SK-N-SH treated with all-trans-retinoic acid at 6 μM for 48 hours (cell line): ENCODE measurements at regions not wholly inside any gene's neighbourhood (a gene's known extent, or its start where the extent isn't known, plus 50 kb on each side); places are given as distances from the start of the nearest gene placed in this dataset.

ENCODE experiments used
- ATAC-seq: fragments of 200-7000 bp; cut with Tn5 transposase; 3 replicates; pipeline ENCODE4 v1.9.1; 2020; ENCODE audit warnings: mild to moderate bottlenecking, moderate library complexity
- ARNTL ChIP-seq: fragments of 450-650 bp; formaldehyde crosslinking; IDR thresholded peaks from 2 replicates; pipeline ENCODE4 v1.5.0; 2020; ENCODE audit warnings: low read depth, mild to moderate bottlenecking, moderate library complexity, borderline replicate concordance
- BACH2 ChIP-seq: fragments of 250-450 bp; sonication (Bioruptor Pico); IDR thresholded peaks from 2 replicates; pipeline ENCODE4 v1.9.0; 2021; ENCODE audit warnings: mild to moderate bottlenecking, borderline replicate concordance
- CREB5 ChIP-seq: fragments of 250-450 bp; sonication (Bioruptor Pico); IDR thresholded peaks from 2 replicates; pipeline ENCODE4 v1.5.1; 2020; ENCODE audit warnings: low read depth, mild to moderate bottlenecking, moderate library complexity
- CSDC2 ChIP-seq: fragments of 250-450 bp; sonication (Bioruptor Pico); IDR thresholded peaks from 2 replicates; pipeline ENCODE4 v1.5.0; 2020; ENCODE audit warnings: mild to moderate bottlenecking, moderate library complexity
- ESRRG ChIP-seq: fragments of 250-450 bp; sonication (Bioruptor Pico); IDR thresholded peaks from 2 replicates; pipeline ENCODE4 v1.6.1; 2021; ENCODE audit warnings: mild to moderate bottlenecking
- GLIS3 ChIP-seq: fragments of 250-450 bp; sonication (Bioruptor Pico); IDR thresholded peaks from 2 replicates; pipeline ENCODE4 v1.5.0; 2020; ENCODE audit warnings: mild to moderate bottlenecking, moderate library complexity
- ISL1 ChIP-seq: fragments of 250-450 bp; sonication (Bioruptor Pico); IDR thresholded peaks from 2 replicates; pipeline ENCODE4 v2.1.2; 2022; ENCODE audit warnings: mild to moderate bottlenecking, moderate library complexity
- PATZ1 ChIP-seq: fragments of 250-450 bp; sonication (Bioruptor Pico); IDR thresholded peaks from 2 replicates; pipeline ENCODE4 v1.8.0; 2020; ENCODE audit warnings: mild to moderate bottlenecking, moderate library complexity, borderline replicate concordance
- POU6F1 ChIP-seq: fragments of 250-450 bp; sonication (Bioruptor Pico); IDR thresholded peaks from 2 replicates; pipeline ENCODE4 v1.8.0; 2021; ENCODE audit warnings: low read depth, mild to moderate bottlenecking, moderate library complexity, borderline replicate concordance
- RARB ChIP-seq: fragments of 250-450 bp; sonication (Bioruptor Pico); IDR thresholded peaks from 2 replicates; pipeline ENCODE4 v1.8.0; 2021; ENCODE audit warnings: mild to moderate bottlenecking, moderate library complexity
- TCF4 ChIP-seq: fragments of 250-450 bp; sonication (Bioruptor Pico); IDR thresholded peaks from 2 replicates; pipeline ENCODE4 v1.8.0; 2021; ENCODE audit warnings: mild to moderate bottlenecking, moderate library complexity, borderline replicate concordance
- TOX ChIP-seq: fragments of 250-450 bp; sonication (Bioruptor Pico); IDR thresholded peaks from 2 replicates; pipeline ENCODE4 v1.8.0; 2021; ENCODE audit warnings: mild to moderate bottlenecking, moderate library complexity, borderline replicate concordance
- TSHZ2 ChIP-seq: fragments of 250-450 bp; sonication (Bioruptor Pico); IDR thresholded peaks from 2 replicates; pipeline ENCODE4 v1.5.0; 2020; ENCODE audit warnings: mild to moderate bottlenecking, moderate library complexity
- ZC3H10 ChIP-seq: fragments of 250-450 bp; sonication (Bioruptor Pico); IDR thresholded peaks from 2 replicates; pipeline ENCODE4 v1.5.1; 2021; ENCODE audit warnings: mild to moderate bottlenecking, moderate library complexity
- ZFP3 ChIP-seq: fragments of 250-450 bp; sonication (Bioruptor Pico); IDR thresholded peaks from 2 replicates; pipeline ENCODE4 v1.5.0; 2020; ENCODE audit warnings: mild to moderate bottlenecking, moderate library complexity
- ZFP30 ChIP-seq: fragments of 450-650 bp; formaldehyde crosslinking; IDR thresholded peaks from 2 replicates; pipeline ENCODE4 v1.5.0; 2022; ENCODE audit warnings: mild to moderate bottlenecking, moderate library complexity
- ZNF565 ChIP-seq: fragments of 450-650 bp; formaldehyde crosslinking; conservative IDR thresholded peaks from 2 replicates; pipeline ENCODE4 v1.5.0; 2020; ENCODE audit warnings: low read depth, mild to moderate bottlenecking, moderate library complexity
- ZNF70 ChIP-seq: fragments of 450-650 bp; formaldehyde crosslinking; IDR thresholded peaks from 2 replicates; pipeline ENCODE4 v1.5.0; 2020; ENCODE audit warnings: mild to moderate bottlenecking, moderate library complexity
- ZNF8 ChIP-seq: fragments of 450-650 bp; formaldehyde crosslinking; IDR thresholded peaks from 2 replicates; pipeline ENCODE4 v1.5.0; 2020; ENCODE audit warnings: mild to moderate bottlenecking, moderate library complexity

GRCh38 chr5:2903451-2904395, 152.2 kb upstream of the IRX2 start:
- ATAC-seq, result no peak
- TF ChIP-seq ZC3H10 (CRISPR knock-in tag), result no peak
- TF ChIP-seq ZNF565 (CRISPR knock-in tag), result no peak
- TF ChIP-seq ZFP30 (CRISPR knock-in tag), result no peak
- no peak for TF ChIP-seq ESRRG (CRISPR knock-in tag)
- TF ChIP-seq GLIS3 (CRISPR knock-in tag), result no peak
- no peak for TF ChIP-seq PATZ1
- no peak for TF ChIP-seq POU6F1 (CRISPR knock-in tag)
- TF ChIP-seq TSHZ2 (CRISPR knock-in tag), result no peak
- TF ChIP-seq TCF4, result no peak
- no peak for TF ChIP-seq BACH2 (CRISPR knock-in tag)
- TF ChIP-seq CSDC2 (CRISPR knock-in tag), result no peak
- no peak for TF ChIP-seq TOX
- TF ChIP-seq RARB (CRISPR knock-in tag), result no peak
- TF ChIP-seq ZNF8 (CRISPR knock-in tag), result no peak
- TF ChIP-seq ZNF70 (CRISPR knock-in tag), result no peak

- TF ChIP-seq TOX (no peak), ARNTL (CRISPR knock-in tag) (no peak), TCF4 (no peak), ZFP30 (CRISPR knock-in tag) (no peak), BACH2 (CRISPR knock-in tag) (no peak), CSDC2 (CRISPR knock-in tag) (no peak), ZFP3 (CRISPR knock-in tag) (no peak), ESRRG (CRISPR knock-in tag) (no peak), ZNF8 (CRISPR knock-in tag) (no peak), GLIS3 (CRISPR knock-in tag) (no peak), ZC3H10 (CRISPR knock-in tag) (no peak), ZNF565 (CRISPR knock-in tag) (no peak), ISL1 (CRISPR knock-in tag) (no peak)
- TF ChIP-seq, all 23 proteins: peak for 0
- ATAC-seq, result no peak
Observed at GRCh38 chr5:2902742-2903297, 151.3 kb upstream of the IRX2 start.

- no peak for ATAC-seq
- TF ChIP-seq POU6F1 (CRISPR knock-in tag) (no peak), TSHZ2 (CRISPR knock-in tag) (no peak), CREB5 (CRISPR knock-in tag) (no peak), BACH2 (CRISPR knock-in tag) (no peak), ZNF565 (CRISPR knock-in tag) (no peak), RARB (CRISPR knock-in tag) (no peak)
Observed at GRCh38 chr5:2902186-2902585, 150.7 kb upstream of the IRX2 start.
